NCI-H460 (cell line): ENCODE measurements at regions not wholly inside any gene's neighbourhood (a gene's known extent, or its start where the extent isn't known, plus 50 kb on each side); places are given as distances from the start of the nearest gene placed in this dataset.

ENCODE experiments used
- DNase-seq: peaks from one replicate; pipeline ENCODE4 v3.0.0-alpha.2; 2016; ENCODE audit warnings: low read depth; ENCODE audit errors: extremely low read depth

DNA sequence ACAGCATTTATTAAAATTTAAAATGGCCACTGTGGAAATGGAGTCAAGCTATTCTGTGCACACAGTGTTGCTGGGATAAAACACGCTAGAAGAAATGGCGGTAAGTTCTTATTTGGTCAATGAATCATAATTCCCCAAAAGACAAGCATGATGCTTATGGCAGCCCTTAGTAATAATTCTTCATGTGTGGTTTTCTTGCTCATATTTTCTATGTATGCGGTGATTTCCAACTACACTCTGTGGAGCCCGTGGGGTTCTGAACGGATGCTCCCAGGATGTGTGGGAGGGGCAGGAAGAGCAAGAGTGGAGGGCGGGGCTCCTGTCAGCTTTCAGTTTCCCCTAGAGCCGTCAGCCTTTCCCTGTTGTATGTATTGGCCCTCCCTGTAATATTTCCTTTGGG, 91.7 kb upstream of the RMDN2 start:
- peak; percentile 12 for DNase-seq

DNA sequence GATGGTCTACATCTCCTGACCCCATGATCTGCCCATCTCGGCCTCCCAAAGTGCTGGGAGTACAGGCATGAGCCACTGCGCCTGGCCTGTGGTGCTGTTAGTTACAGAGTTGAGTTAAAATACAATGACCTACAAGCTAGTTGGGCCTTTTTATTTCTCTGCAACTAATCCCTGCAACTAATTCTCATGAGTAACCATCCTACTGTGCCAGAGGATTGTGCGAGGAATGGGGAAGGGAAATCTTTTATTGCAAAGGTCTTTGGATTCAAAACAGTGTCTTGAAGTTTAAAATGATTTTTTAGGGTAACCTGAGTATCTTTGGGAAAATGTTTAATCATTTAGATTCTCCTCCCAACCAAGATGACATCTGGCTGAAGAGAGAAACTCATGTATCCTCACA, 88.8 kb upstream of the RMDN2 start:
- DNase-seq, result no peak

DNA sequence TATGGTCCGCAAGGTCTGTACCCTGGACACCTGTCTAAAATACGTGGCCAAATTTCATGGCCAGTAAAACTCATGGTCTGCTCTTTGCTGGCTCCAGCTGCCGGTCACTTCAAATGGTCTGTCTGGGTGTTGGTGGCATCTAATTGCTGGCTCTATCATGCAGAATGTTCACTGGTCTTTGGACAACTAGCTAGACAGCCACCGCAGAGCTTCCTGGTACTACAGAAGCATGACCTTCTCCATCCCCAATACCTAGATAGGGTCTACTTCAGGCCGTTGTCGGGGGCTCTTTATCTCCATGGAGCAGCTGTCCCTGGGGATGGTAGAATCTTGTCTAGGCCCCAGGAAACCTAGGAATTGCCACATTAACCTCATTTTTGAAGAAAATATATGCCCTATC, 88.4 kb upstream of the RMDN2 start:
- DNase-seq, result no peak

DNA sequence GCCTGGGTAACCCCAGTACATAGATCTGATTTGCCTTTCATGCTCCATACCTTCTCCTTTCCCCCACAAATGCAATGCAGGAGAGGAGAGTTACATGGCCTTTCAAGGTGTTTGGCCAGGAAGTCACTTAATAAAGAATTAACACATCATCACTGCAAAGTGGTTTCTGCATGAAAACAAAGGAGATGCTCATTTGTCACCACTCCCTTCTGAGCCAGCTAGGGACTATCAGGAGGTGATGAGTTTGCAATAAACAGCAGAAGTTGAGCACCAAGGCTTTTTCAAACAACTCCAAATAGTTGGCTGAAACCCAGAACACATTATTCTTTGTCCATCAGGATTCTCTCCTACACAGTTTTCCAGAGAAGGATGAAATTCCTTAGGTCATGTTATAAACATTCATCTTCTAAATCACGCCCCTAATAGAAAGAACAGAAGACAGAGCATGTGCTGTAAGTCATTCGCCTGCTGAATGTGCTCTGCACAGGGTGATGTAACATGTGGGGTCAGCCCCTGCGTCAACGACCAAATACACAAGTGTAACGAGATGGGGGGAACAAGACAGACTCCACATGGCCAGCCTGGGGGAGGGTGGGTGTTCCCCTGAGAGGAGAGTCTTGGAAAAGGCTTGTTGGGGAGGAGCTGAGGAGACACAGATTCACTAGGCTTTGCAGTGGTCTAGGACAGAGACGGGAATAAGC, 87.3 kb upstream of the RMDN2 start:
- no peak for DNase-seq

DNA sequence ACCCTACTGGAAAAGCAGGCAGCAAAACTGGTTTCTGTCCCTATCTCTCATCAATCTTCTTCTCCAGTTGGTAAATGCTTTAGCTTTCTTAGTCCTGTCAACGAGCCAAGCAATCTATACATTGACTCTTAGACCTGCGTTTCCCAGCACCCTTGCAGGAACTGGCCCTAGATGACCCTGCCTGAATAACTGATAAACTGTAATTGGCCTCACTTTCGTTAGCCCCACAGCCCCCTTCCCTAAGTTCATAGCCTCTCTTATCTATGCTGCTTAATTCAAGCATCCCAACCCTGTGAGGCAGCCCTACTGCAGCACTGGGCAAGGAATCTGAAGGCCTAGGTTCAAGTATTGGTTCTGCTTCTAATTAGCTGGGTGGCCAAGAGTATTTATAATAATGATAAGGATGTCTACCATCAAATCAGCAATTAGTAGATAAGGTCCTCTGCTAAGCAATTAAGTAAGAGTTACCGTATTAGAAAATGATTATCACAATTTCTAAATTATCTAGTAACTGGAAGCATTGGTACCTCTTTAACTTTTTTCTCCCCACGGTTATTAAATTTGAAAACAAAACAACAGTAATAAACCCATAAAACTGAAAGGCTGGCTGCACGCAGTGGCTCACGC, 86.4 kb upstream of the RMDN2 start:
- no peak for DNase-seq

DNA sequence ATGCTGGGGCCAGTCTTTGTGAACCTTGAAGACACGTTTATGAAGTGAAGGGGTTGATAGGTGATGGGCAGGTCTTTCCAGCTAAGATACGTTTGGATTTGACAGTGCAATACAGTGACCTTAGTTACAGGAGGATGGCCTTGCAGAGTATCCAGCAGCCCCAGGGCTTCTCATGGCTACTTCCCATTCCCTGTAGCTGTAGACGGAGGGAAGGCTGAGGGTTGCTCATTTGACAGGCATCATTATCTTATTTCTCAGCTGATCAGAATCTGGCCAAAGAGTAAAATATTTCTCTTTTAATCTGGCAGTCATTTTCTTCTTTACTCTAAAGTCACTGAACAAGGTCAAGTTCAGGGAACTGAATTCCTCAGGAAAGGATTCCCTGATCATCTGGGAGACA, 85.1 kb upstream of the RMDN2 start:
- no peak for DNase-seq

DNA sequence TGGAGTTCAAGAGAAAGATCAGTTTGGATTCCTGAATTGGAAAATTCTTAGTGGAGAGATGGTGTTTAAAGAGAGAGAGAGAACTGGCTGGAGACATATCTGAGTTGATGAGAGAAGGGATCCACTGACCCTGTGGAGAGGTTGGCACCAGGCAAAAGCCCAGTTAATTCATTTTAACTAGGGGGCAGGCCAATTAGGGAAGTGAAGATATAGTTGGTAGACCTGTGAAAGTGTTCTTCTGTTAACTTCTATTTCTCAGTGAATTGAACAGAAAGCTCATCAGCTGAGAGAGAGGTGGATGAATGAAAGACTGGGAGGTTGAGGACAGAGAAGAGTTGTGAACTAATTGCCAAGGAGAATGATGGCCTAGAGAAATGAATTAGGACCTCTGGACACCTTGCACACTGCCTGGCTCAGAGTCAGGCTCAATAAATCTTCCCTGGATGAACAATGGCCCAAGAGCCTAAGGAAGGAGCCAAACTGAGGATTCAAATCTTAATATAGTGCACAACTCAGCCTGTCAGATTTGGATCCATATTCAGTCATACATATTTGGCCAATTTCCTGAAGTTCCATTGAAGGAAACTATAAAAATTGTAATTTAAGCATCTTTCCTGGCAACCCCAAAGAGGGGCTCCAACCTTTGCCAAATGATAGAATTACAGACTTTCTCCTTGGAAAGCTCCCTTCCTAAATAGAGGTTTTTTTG, 82.2 kb upstream of the RMDN2 start:
- DNase-seq, result no peak

DNA sequence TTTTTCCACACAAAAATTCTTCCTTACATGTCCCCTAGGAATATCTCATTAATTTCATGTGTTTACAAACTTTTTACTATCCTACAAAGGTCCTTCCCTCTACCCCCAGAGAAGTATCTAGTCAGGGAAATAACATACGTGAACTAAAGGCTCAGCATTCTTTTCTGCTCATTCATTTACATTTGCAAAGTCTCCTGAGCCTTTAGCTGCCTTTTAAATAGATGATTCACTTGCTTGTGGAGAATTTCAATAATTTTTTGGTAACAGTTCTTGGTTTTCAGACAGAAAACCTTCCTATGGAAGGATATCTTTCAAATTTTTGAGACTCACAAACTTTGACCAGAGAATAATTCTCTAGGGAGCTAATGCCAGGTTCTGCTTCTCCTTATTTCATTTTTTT, 81.5 kb upstream of the RMDN2 start:
- DNase-seq, result no peak

DNA sequence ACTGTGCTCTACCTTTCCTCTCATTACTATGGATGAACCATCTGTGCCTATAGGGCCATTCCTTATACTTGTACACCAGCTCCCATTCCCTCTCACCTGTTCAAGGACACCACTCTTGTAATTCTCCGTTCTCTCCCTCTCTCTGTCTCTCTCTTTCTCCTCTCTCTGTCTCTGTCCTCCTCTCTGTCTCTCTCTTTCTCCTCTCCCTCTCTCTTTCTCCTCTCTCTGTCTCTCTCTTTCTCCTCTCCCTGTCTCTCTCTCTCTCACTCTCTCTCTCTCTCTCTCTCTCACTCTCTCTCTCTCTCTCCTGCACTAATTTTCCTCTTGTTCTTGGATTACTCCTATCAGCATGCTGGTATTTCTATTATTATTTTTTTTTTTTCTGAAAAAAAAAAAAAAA, 78.9 kb upstream of the RMDN2 start:
- no peak for DNase-seq

DNA sequence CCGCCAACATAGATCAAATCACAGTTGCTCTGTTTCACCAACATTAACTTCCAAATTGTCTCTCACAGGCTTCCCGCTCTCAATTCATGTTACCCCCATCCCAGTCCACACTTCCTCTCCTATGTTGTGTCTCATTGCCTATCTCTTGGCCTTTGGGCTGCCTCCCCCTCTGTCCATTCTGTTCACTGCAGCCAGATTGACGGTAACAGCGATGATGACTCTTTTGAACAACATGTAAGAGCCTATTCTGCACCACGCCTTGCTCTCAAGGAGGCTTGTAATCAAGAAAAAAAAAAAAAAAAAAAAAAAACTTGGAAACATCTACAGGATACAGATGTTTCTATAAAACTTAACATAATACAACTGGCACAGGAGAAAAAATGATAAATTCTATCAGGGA, 77.3 kb upstream of the RMDN2 start:
- no peak for DNase-seq

DNA sequence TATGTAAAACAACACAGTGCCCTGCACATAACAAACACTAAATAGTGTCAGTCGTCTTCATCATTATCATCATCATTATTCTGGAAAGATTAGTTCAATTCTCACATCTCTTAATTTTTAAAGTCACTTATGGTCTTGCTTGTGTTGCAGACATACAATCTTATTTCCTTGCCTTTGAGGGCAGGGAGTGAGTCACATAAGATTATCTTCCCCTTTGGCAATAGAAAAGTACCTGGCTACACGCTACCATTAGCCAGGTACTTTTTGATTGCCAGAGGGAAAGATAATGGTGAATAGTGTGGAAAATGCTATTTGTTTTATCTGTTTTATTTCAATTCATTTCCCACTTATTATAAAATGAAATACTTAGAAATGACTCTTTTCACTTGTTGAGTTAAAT, 76.6 kb upstream of the RMDN2 start:
- DNase-seq, result no peak

DNA sequence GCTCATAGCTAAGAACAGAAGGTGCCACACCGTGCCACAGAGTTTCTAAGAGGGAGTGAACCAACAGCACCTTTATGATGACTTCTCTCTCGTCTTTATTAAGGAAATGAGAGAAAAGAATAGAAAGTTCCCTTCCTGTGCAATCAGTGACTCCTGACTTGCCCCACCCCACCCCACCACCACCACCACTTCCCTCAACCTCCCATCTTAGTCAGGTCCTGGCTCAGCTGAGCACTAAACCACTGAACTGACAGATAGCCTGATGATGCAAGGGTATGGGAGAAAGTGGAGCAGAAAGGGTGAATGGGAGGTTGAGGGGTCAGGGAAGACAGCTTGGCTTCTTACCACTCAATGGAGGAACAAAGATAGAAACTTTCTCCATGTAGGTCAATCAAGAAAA, 75.2 kb upstream of the RMDN2 start:
- DNase-seq, result no peak

DNA sequence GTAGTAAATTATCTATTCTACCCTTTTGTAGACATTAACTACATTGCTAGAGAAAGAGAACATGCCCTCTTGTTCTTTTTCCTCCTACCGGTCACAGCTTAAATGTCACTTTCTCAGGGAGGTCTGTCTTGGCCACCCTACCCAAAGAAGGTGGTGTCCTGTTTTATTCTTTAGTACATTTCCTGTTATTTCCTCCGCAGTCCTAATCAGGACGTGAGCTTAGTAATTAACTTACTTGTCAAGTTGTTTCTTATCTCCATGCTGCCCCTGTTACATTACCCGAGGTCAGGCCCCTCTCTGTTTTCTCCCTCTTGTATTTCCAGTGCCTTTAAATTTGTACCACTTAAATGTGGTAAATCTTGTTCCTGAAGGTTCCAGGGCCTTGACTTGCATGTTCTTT, 73.7 kb upstream of the RMDN2 start:
- no peak for DNase-seq

DNA sequence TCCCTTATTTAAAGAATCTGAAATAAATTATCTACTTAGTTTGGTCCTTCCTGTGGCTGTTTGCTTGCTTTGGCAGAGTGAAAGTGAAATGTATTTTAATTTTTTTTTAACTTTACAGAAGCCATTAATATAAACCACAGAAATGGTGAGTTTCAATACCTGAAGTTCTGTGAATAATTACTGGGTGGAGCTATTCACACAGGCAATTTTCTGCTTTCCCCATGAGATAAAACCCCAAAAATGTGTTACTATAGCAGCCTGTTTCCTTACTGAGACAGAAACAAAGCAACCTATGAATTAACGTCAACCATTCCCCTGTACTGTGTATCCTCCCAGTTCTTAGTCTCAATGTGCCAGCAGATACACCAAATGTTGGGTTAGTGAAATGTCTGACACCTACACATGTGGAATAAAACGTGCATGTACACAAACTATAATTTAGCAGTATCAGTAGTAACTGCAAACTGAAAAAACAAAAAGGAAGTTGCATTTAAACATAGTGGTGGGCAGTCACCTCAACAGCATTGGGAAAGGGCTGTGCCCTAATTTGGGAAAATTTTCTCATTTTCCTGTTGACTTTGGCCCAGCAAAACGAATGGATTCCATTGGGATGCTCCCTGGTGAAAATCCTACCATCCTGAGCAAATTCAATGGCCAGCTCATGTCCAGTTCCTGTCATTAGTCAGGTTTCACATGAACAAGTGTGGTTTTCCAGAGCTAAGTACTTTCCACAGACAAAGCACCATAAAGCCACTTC, 73.1 kb upstream of the RMDN2 start:
- no peak for DNase-seq

DNA sequence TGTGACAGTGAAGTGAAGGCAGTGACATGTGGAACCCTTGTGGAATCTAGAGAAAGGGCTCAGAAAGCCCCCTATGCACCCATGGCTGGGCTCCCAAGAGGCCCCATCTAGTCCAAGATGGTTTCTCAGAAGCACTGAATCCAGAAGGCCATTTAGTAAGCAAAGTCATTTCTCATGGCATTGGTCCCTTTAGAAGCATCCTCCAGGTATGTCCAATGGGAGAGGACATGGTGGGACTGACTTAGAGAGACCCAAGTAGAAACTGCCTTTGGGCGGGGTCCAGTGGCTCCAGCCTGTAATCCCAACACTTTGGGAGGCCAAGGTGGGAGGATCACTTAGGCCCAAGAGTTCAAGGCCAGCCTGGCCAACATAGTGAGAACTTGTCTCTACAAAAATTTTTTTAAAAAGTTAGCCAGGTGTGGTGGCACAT, 72.5 kb upstream of the RMDN2 start:
- DNase-seq, result no peak

DNA sequence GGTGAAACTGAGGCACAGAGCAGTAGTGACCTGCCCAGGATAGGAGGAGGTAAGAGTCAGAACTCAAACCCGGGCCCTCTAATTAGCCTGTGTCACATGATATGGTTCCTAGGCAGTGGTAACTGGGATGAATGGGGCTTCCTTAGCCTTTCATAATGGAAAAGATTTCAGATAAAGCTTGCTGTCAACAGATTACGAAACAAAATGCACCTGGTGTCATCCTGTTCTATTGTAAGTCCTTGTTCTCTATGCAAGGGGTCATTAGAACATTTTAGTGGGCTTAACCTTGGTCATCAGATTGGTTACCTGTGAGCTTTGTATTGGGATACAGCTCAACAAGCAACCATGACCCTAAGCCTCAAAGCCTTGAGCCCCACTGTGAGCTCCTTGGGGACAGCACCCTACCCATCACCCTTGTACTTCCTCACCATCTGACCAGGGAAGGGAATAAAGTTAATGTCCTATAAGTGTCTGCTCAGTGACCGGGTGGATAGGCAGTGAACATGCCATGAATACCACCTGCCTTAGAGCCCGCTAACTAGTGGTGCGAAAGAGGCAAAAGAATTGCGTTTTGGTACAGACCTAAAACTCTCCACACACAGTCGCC, 70.3 kb upstream of the RMDN2 start:
- DNase-seq, result no peak

DNA sequence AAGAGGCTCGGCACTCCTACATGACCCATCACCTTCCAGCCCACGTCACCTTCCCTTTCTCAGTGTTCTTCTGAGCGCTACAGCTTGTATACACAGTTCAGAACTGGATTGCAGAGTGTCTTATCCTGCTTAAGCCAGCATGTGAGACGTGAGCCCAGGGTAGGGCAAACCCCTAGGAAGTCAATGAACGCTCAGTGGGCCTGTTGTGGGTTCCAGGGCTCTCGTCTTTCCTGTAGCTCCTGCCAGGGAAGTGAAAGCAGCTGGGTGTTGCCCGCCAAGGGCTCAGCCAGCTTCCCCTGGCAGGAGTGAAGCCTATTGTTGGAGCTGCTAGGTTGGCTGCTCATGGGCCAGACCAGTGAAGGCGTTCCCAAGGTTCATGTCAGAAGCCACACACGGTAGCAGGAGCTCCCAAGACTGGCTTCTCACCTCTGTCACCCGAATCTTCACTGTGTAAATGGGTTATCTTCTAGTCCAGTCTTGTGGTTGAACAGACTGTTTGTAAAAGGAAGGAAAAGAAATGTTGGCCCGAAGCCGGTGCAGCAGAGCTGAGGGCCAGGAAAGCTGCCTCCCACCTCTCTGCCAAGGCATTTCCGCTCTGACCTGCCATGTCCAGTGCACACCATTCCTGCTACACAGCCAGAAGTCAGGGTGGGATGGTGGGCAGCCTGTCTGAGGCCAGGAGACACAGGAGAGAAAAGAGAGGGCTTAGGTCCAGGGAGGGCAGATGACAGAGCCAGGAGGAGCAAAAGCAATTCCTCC, 69.6 kb upstream of the RMDN2 start:
- DNase-seq, result no peak

DNA sequence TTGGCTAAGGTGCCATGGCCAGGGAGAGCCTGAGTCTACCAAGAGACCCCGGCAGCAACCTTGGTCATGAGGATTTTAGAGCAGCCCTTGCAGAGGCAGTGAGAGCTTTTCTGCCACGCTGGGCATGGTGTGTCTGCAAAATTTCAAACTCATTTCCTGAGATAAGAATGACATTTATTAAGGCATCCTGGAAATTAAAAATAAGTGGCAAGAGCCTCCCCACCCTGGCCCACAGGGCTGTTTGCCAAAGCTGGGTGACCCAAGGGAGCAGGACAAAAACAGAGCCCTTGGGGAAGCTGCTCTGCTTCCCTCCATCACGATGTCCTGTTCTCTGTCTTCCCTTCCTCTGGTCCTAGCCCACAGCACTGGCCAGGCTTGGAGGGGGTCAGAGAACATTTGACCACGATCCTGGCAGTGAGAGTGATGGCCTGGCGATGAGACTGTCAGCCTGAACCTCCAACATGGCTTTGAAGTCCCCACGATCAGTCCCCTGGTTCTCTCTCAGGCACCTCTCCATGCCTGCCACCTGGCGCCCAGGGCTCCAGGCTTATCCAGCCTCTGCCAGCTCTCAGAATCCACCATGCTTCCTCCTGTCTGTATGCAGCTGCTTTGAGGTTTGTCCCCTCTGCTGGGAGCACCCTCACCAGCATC, 68.9 kb upstream of the RMDN2 start:
- DNase-seq, result no peak

DNA sequence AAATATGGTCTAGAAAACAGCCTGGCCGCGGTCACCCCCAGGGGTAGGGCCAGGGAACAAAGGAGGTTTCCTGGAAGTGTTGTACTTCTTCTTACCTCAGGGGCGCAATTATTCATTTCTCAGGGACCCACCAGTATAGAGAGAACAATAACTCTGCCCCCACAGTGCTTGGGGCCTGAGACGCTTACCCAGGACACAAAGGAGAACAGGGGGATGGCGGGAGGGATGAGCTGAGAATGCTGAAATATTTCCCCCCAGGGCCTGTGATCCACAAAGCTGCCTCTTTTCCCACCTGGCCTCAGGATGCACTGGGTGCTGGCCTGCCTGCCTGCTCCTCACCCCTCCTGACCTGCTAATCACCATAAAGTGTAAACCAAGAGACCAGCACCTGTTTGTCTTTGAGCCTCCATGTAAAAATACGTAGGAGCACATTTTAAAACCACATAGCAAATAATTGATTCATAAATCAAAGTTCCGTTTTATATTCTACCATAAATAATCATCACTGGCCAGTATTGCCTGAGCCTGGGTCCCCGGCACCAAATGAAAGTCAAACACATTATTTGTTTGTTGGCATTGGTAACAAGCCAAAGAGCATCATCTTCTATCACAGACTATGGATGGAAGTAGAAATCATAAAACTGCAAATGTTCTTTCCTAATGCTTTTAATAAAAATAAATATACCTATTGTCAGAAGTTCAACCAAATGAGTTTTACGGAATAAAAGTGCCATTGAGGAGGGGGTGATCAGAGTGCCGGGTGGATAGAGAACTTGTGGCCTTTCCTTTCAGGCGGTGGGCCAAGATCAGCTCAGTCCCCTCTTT, 67.3 kb upstream of the RMDN2 start:
- DNase-seq, result no peak
